T-helper 2 cell (primary cell): ENCODE measurements at regions not wholly inside any gene's neighbourhood (a gene's known extent, or its start where the extent isn't known, plus 50 kb on each side); places are given as distances from the start of the nearest gene placed in this dataset.

ENCODE experiments used
- DNase-seq, 5 experiments: peaks; one replicate each; pipeline versions ENCODE4 v3.0.0 to v3.0.0-alpha.2; 2012 to 2022

GRCh38 chr1:117812869-117813511 is 116.4 kb downstream of the GDAP2 start:
- DNase-seq: no peak
